Trophoblast cell (in vitro differentiated cells and primary cell): ENCODE measurements at regions not wholly inside any gene's neighbourhood (a gene's known extent, or its start where the extent isn't known, plus 50 kb on each side); places are given as distances from the start of the nearest gene placed in this dataset.

Source experiments
- DNase-seq, 2 donors: peaks; one replicate each; pipeline ENCODE4 v3.0.0-alpha.2; 2016
- H2AFZ ChIP-seq: 2 replicates; pipeline ENCODE4 v1.6.1; 2013; ENCODE audit warnings: low read length, moderate library complexity, mild to moderate bottlenecking; ENCODE audit not compliant: insufficient read depth, poor library complexity
- H2AK5ac ChIP-seq: 2 replicates; pipeline ENCODE4 v1.6.1; 2013; ENCODE audit warnings: mild to moderate bottlenecking, low read length
- H2BK120ac ChIP-seq: 2 replicates; pipeline ENCODE4 v1.6.1; 2013; ENCODE audit warnings: low read length, mild to moderate bottlenecking, moderate library complexity; ENCODE audit not compliant: insufficient read depth, poor library complexity
- H2BK12ac ChIP-seq: 2 replicates; pipeline ENCODE4 v1.6.1; 2013; ENCODE audit warnings: mild to moderate bottlenecking, low read length, moderate library complexity
- H2BK5ac ChIP-seq: 2 replicates; pipeline ENCODE4 v1.6.1; 2013; ENCODE audit warnings: low read length, low read depth, moderate library complexity, mild to moderate bottlenecking; ENCODE audit not compliant: poor library complexity
- H3K14ac ChIP-seq: 2 replicates; pipeline ENCODE4 v1.6.1; 2013; ENCODE audit warnings: mild to moderate bottlenecking, low read length
- H3K18ac ChIP-seq: 2 replicates; pipeline ENCODE4 v1.6.1; 2013; ENCODE audit warnings: mild to moderate bottlenecking, low read length
- H3K23ac ChIP-seq: 2 replicates; pipeline ENCODE4 v1.6.1; 2013; ENCODE audit warnings: low read length
- H3K27ac ChIP-seq: 2 replicates; pipeline ENCODE4 v1.5.1; 2013; ENCODE audit warnings: low read depth, mild to moderate bottlenecking, inconsistent platforms, low read length, moderate library complexity
- H3K27me3 ChIP-seq: 2 replicates; pipeline ENCODE4 v1.6.1; 2013; ENCODE audit warnings: inconsistent platforms, mild to moderate bottlenecking, low read length, moderate library complexity; ENCODE audit not compliant: insufficient read depth
- H3K36me3 ChIP-seq, 2 experiments: 1 replicate in 1 of 2; 2 replicates in 1 of 2; pipeline ENCODE4 v1.6.1; 2013; ENCODE audit warnings: low read length in 2 of 2, mild to moderate bottlenecking in 2 of 2, moderate library complexity in 1 of 2; ENCODE audit not compliant: insufficient read depth in 2 of 2, control insufficient read depth in 1 of 2
- H3K4ac ChIP-seq: 2 replicates; pipeline ENCODE4 v1.6.1; 2013; ENCODE audit warnings: low read depth, mild to moderate bottlenecking, low read length, moderate library complexity
- H3K4me1 ChIP-seq, 2 experiments: 1 replicate in 1 of 2; 2 replicates in 1 of 2; pipeline ENCODE4 v1.6.1; 2013; ENCODE audit warnings: low read length in 2 of 2, mild to moderate bottlenecking in 2 of 2, moderate library complexity in 1 of 2; ENCODE audit not compliant: insufficient read depth in 2 of 2, control insufficient read depth in 1 of 2
- H3K4me2 ChIP-seq: 2 replicates; pipeline ENCODE4 v1.6.1; 2013; ENCODE audit warnings: inconsistent platforms, mild to moderate bottlenecking, low read length, moderate library complexity
- H3K4me3 ChIP-seq: 2 replicates; pipeline ENCODE4 v1.5.1; 2013; ENCODE audit warnings: mild to moderate bottlenecking, low read depth, low read length, inconsistent platforms
- H3K79me1 ChIP-seq: one replicate; pipeline ENCODE4 v1.6.1; 2013; ENCODE audit warnings: low read length
- H3K79me2 ChIP-seq: 2 replicates; pipeline ENCODE4 v1.6.1; 2013; ENCODE audit warnings: low read length, mild to moderate bottlenecking; ENCODE audit not compliant: control insufficient read depth, insufficient read depth, poor library complexity
- H3K9ac ChIP-seq: 2 replicates; pipeline ENCODE4 v1.6.1; 2013; ENCODE audit warnings: mild to moderate bottlenecking, low read length
- H3K9me3 ChIP-seq: 2 replicates; pipeline ENCODE4 v1.6.1; 2013; ENCODE audit warnings: low read depth, mild to moderate bottlenecking, control low read depth, inconsistent platforms, low read length; ENCODE audit not compliant: insufficient read depth
- H4K12ac ChIP-seq: 2 replicates; pipeline ENCODE4 v1.6.1; 2013; ENCODE audit warnings: low read depth, mild to moderate bottlenecking, low read length, moderate library complexity
- H4K8ac ChIP-seq: 2 replicates; pipeline ENCODE4 v1.6.1; 2013; ENCODE audit warnings: low read depth, mild to moderate bottlenecking, low read length, moderate library complexity
- H4K91ac ChIP-seq: one replicate; pipeline ENCODE4 v1.6.1; 2013; ENCODE audit warnings: low read depth, mild to moderate bottlenecking, low read length, moderate library complexity
- WGBS: extraction: QIAGEN DNeasy Blood & Tissue Kit; methylation state at CpG from one replicate; pipeline ENCODE4 v1.1.7; 2013; ENCODE audit warnings: missing lambda C conversion rate; ENCODE audit not compliant: insufficient read length, insufficient coverage; ENCODE audit errors: extremely low coverage; 5-methylcytosine and 5-hydroxymethylcytosine counted together

GRCh38 chr5:23158179-23158578 is 305.0 kb upstream of the CDH12 start:
- Histone ChIP-seq H2BK12ac (no peak overlapping the region), H3K79me1 (no peaks in the 10 kb centered on the region), H3K14ac (no peak overlapping the region), H3K4me1 (no peaks in the 10 kb centered on the region), H2BK120ac (no peak overlapping the region), H4K12ac (no peak overlapping the region), H2BK5ac (no peak overlapping the region), H3K23ac (no peak overlapping the region), H3K9ac (no peak overlapping the region), H2AK5ac (no peak overlapping the region), H4K8ac (no peak overlapping the region), H2AFZ (no peak overlapping the region), H3K36me3 (no peaks in the 10 kb centered on the region), H3K4ac (no peak overlapping the region), H3K4me2 (no peak overlapping the region), H3K27me3 (no peaks in the 10 kb centered on the region), H3K18ac (no peak overlapping the region), H4K91ac (no peak overlapping the region), H3K9me3 (no peaks in the 10 kb centered on the region), H3K79me2 (no peaks in the 10 kb centered on the region), H3K27ac (no peak overlapping the region), H3K4me3 (no peak overlapping the region)
- WGBS, result no CpG with 5 or more reads among the region's 2 CpGs
- DNase-seq, result no peak

- Histone ChIP-seq H3K23ac (no peak overlapping the region), H3K4me3 (no peak overlapping the region), H2BK5ac (no peak overlapping the region), H3K4me2 (no peak overlapping the region), H2AFZ (no peak overlapping the region), H3K79me2 (no peaks in the 10 kb centered on the region), H3K4me1 (no peaks in the 10 kb centered on the region), H4K8ac (no peak overlapping the region), H3K79me1 (no peaks in the 10 kb centered on the region), H3K9me3 (no peaks in the 10 kb centered on the region), H3K9ac (no peak overlapping the region), H3K27me3 (no peaks in the 10 kb centered on the region), H3K27ac (no peak overlapping the region), H4K91ac (no peak overlapping the region), H3K14ac (no peak overlapping the region), H3K4ac (no peak overlapping the region), H2AK5ac (no peak overlapping the region), H2BK12ac (no peak overlapping the region), H3K36me3 (no peaks in the 10 kb centered on the region), H2BK120ac (no peak overlapping the region), H4K12ac (no peak overlapping the region), H3K18ac (no peak overlapping the region)
- no peak for DNase-seq
- WGBS, result no CpG with 5 or more reads among the region's 1 CpG
Measured at GRCh38 chr5:23157716-23158115, 304.6 kb upstream of the CDH12 start.

GRCh38 chr5:23157169-23157568 is 304.0 kb upstream of the CDH12 start:
- H3K4ac ChIP-seq, result no peak overlapping the region
- H3K9me3 ChIP-seq, result no peaks in the 10 kb centered on the region
- no peak overlapping the region for H2BK120ac ChIP-seq
- no peaks in the 10 kb centered on the region for H3K27me3 ChIP-seq
- H3K4me2 ChIP-seq, result no peak overlapping the region
- H4K91ac ChIP-seq, result no peak overlapping the region
- H2BK12ac ChIP-seq, result no peak overlapping the region
- H3K18ac ChIP-seq, result no peak overlapping the region
- no peak overlapping the region for H4K8ac ChIP-seq
- no peak overlapping the region for H3K14ac ChIP-seq
- no peaks in the 10 kb centered on the region for H3K4me1 ChIP-seq
- WGBS, result no CpG with 5 or more reads among the region's 1 CpG
- no peak overlapping the region for H4K12ac ChIP-seq
- no peak overlapping the region for H2AFZ ChIP-seq
- H3K79me2 ChIP-seq, result no peaks in the 10 kb centered on the region
- no peak overlapping the region for H3K9ac ChIP-seq
- no peak overlapping the region for H2AK5ac ChIP-seq
- H2BK5ac ChIP-seq, result no peak overlapping the region
- no peak for DNase-seq
- no peaks in the 10 kb centered on the region for H3K36me3 ChIP-seq
- no peaks in the 10 kb centered on the region for H3K79me1 ChIP-seq
- H3K23ac ChIP-seq, result no peak overlapping the region
- H3K27ac ChIP-seq, result no peak overlapping the region
- no peak overlapping the region for H3K4me3 ChIP-seq

GRCh38 chr5:23147625-23148024 is 294.5 kb upstream of the CDH12 start:
- H2AFZ ChIP-seq, result no peak overlapping the region
- no peak overlapping the region for H2BK12ac ChIP-seq
- no peak overlapping the region for H3K9ac ChIP-seq
- H3K4me1 ChIP-seq, result no peaks in the 10 kb centered on the region
- H3K79me2 ChIP-seq, result no peaks in the 10 kb centered on the region
- peaks cover 2% of the 10 kb centered on the region for H3K9me3 ChIP-seq
- H2BK5ac ChIP-seq, result no peak overlapping the region
- no peak overlapping the region for H4K91ac ChIP-seq
- no peak overlapping the region for H4K12ac ChIP-seq
- H3K4me3 ChIP-seq, result no peak overlapping the region
- DNase-seq, result no peak
- H3K4me2 ChIP-seq, result no peak overlapping the region
- no peak overlapping the region for H3K18ac ChIP-seq
- H3K79me1 ChIP-seq, result no peaks in the 10 kb centered on the region
- H3K27ac ChIP-seq, result no peak overlapping the region
- H3K4ac ChIP-seq, result no peak overlapping the region
- whole genome bisulfite sequencing, result no CpG with 5 or more reads among the region's 5 CpGs
- no peaks in the 10 kb centered on the region for H3K27me3 ChIP-seq
- H3K14ac ChIP-seq, result no peak overlapping the region
- no peaks in the 10 kb centered on the region for H3K36me3 ChIP-seq
- no peak overlapping the region for H2AK5ac ChIP-seq
- no peak overlapping the region for H2BK120ac ChIP-seq
- H4K8ac ChIP-seq, result no peak overlapping the region
- no peak overlapping the region for H3K23ac ChIP-seq
